Body of pancreas (tissue), 4 donors: ENCODE measurements at regions not wholly inside any gene's neighbourhood (a gene's known extent, or its start where the extent isn't known, plus 50 kb on each side); places are given as distances from the start of the nearest gene placed in this dataset.
"Not testable (repeated sequence)": the region's sequence is repeated elsewhere in the genome, so short reads cannot be mapped to it uniquely, and the experiment has no call there.

Source experiments
- ATAC-seq: fragments of 150-250 bp; one replicate; pipeline ENCODE4 v1.9.1; 2016
- DNase-seq, 4 donors: peaks; one replicate each; pipeline ENCODE4 v3.0.0-alpha.2; 2019
- H3K27ac ChIP-seq, 4 donors: fragments of 200-600 bp; sonication (generic); 1 replicate in 3 of 4; 2 replicates in 1 of 4; pipeline versions ENCODE4 v1.5.1 to v1.6.1; 2016 to 2019; ENCODE audit warnings: mild to moderate bottlenecking in 1 of 4, mixed read lengths in 1 of 4, moderate library complexity in 1 of 4
- H3K27me3 ChIP-seq, 2 donors: fragments of 200-600 bp; sonication (generic); one replicate each; pipeline ENCODE4 v1.6.0; 2016; ENCODE audit warnings: mild to moderate bottlenecking in 1 of 2
- H3K36me3 ChIP-seq, 2 donors: fragments of 200-600 bp; sonication (generic); replicated peaks in 1 of 2; 2 replicates each; pipeline ENCODE4 v1.5.1; 2016; ENCODE audit warnings: low read depth in 2 of 2; ENCODE audit not compliant: insufficient read depth in 1 of 2
- H3K4me1 ChIP-seq: fragments of 200-600 bp; sonication (generic); one replicate; pipeline ENCODE4 v1.6.0; 2016
- H3K4me3 ChIP-seq, 2 donors: fragments of 200-600 bp; sonication (generic); 1 replicate in 1 of 2; 2 replicates in 1 of 2; pipeline ENCODE4 v1.5.1; 2016 to 2019
- H3K9me3 ChIP-seq, 3 donors: fragments of 200-600 bp; sonication (generic); 1 replicate in 2 of 3; 2 replicates in 1 of 3; pipeline ENCODE4 v1.5.1; 2016
- CTCF ChIP-seq, 7 experiments: fragments of 450-650 bp in 4 of 7; fragments of 200-600 bp in 3 of 7; sonication (generic) in 3 of 7; IDR thresholded peaks; one replicate each; pipeline ENCODE4 v1.5.1; 2016 to 2019; ENCODE audit warnings: antibody characterized with exemption in 7 of 7
- POLR2A ChIP-seq, 3 donors: fragments of 450-650 bp; IDR thresholded peaks; one replicate each; pipeline ENCODE4 v1.6.1; 2016; ENCODE audit warnings: antibody characterized with exemption in 3 of 3, mild to moderate bottlenecking in 2 of 3
- WGBS, 2 donors: methylation state at CpG; one replicate each; pipeline ENCODE4 v1.1.5; 2017; 5-methylcytosine and 5-hydroxymethylcytosine counted together
- intact Hi-C: fragments of 100-400 bp; cut with DNase I; formaldehyde crosslinking; loops from one replicate; pipeline ENCODE4 v1.15.1; 2023

DNA sequence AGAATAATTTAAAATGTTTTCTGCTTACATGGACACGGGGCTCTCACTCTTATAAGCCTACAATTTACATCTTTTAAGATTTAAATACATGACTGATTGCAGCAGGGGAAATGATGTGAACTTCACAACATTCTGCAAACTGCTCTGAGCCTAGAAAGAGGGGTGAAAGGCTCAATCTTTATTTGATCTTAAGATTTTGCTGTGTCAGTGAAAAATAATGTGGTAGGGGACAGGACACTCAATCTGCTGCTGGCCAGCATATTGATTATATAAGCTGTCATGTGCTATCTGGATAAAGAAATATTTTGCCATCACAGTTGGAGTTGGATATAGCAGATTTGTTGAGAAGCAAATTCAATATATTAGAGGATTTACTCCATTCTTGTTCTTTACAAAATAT lies 2210.5 kb downstream of the PCDH7 start:
- H3K9me3 ChIP-seq, result no peaks in the 10 kb centered on the region
- H3K27me3 ChIP-seq, result no peaks in the 10 kb centered on the region
- no peak overlapping the region for H3K4me3 ChIP-seq
- no peak for DNase-seq
- no peak overlapping the region for H3K27ac ChIP-seq
- intact Hi-C loops, result no loop called here
- WGBS, 2 donors, result 13 to 33% methylated on average over 1 of the region's 1 CpG
- TF ChIP-seq POLR2A (IDR thresholded peaks at IDR 0.05) (no peak), CTCF (IDR thresholded peaks at IDR 0.05) (no peak)
- no peaks in the 10 kb centered on the region for H3K36me3 ChIP-seq
- ATAC-seq, result no peak
- H3K4me1 ChIP-seq, result no peaks in the 10 kb centered on the region

DNA sequence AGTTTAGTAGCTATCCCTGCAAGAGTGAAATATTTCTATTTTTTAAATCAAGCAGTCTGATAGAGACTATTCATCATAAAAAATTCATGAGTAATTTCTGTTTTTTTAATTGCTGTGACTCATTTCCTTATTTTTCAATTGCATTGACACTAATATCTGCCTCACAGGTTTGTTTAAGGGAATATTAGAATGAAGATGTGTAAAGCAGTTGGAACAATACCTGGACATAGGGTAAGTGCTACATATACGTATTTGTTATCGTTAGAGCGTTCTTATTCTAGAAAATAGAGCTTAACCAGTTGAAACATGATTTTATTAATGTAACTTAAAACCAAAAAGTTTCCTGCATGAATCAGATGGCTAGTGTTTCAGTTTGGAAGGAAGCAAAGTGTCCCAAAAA lies 2211.3 kb downstream of the PCDH7 start:
- no peak for ATAC-seq
- H3K27ac ChIP-seq, result no peak overlapping the region
- DNase-seq, result no peak
- TF ChIP-seq CTCF (IDR thresholded peaks at IDR 0.05) (no peak), POLR2A (IDR thresholded peaks at IDR 0.05) (no peak)
- H3K4me1 ChIP-seq, result no peaks in the 10 kb centered on the region
- no peaks in the 10 kb centered on the region for H3K27me3 ChIP-seq
- intact Hi-C loops, result no loop called here
- H3K9me3 ChIP-seq, result no peaks in the 10 kb centered on the region
- no peak overlapping the region for H3K4me3 ChIP-seq
- no peaks in the 10 kb centered on the region for H3K36me3 ChIP-seq
- WGBS, 2 donors, result 28 to 48% methylated on average over 3 of the region's 3 CpGs

- intact Hi-C loops, result no loop called here
These were observed 2212.0 kb downstream of the PCDH7 start for GRCh38 chr4:32932156-32932555.

DNA sequence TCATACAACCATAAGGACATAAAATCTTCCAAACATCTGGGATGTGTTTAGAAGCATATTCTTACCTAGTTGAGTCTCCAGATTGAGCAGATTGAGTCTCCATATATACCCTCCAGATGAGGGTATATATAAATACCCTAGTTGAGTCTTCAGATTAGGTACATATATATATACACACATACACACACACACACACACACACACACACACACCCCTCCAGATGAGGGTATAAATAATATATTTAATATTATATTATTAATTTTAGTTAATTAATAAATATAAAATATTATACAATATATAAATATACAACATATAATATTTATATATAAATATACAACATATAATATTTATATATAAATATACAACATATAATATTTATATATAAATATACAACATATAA lies 2219.1 kb downstream of the PCDH7 start:
- H3K36me3 ChIP-seq, H3K4me1 ChIP-seq, intact Hi-C loops, H3K27me3 ChIP-seq, H3K9me3 ChIP-seq, DNase-seq, H3K4me3 ChIP-seq, ATAC-seq, H3K27ac ChIP-seq: not testable (repeated sequence)

More at GRCh38 chr4:32932156-32932555, 2212.0 kb downstream of the PCDH7 start:
- no peak overlapping the region for H3K4me3 ChIP-seq
- DNase-seq (no peak), ATAC-seq (no peak)
- H3K9me3 ChIP-seq, result no peaks in the 10 kb centered on the region
- no peaks in the 10 kb centered on the region for H3K27me3 ChIP-seq
- no peak overlapping the region for H3K27ac ChIP-seq
- TF ChIP-seq POLR2A (IDR thresholded peaks at IDR 0.05), result no peak
- no peak for TF ChIP-seq CTCF (IDR thresholded peaks at IDR 0.05)
- H3K36me3 ChIP-seq, result no peaks in the 10 kb centered on the region
- no peaks in the 10 kb centered on the region for H3K4me1 ChIP-seq

DNA sequence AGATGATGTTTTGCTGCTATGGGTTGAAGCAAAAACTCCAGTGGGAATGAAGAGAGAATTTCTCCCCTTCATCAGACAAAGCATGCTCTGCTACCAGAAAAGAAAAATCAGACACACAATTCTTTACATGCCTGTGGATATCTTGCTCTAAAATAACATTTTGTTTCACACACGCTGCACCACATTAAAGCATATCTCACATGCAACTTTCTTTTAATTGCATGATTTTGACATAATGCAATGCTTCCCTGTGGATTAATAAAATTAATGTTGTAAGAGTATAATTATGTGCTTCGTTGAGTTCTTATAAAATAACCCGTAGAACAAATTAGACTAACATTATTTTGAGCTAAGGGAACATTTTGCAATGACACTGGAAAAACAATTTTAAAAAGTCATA lies 2230.7 kb downstream of the PCDH7 start:
- ATAC-seq (no peak), DNase-seq (no peak)
- no peak overlapping the region for H3K4me3 ChIP-seq
- WGBS, 2 donors, result 78 to 80% methylated on average over 3 of the region's 3 CpGs
- no peaks in the 10 kb centered on the region for H3K4me1 ChIP-seq
- intact Hi-C loops, result no loop called here
- H3K27me3 ChIP-seq, result no peaks in the 10 kb centered on the region
- H3K27ac ChIP-seq, result no peak overlapping the region
- H3K36me3 ChIP-seq, result no peaks in the 10 kb centered on the region
- no peak for TF ChIP-seq POLR2A (IDR thresholded peaks at IDR 0.05)
- no peak for TF ChIP-seq CTCF (IDR thresholded peaks at IDR 0.05)
- no peaks in the 10 kb centered on the region for H3K9me3 ChIP-seq
